Testis (tissue), 2 donors: ENCODE measurements at regions not wholly inside any gene's neighbourhood (a gene's known extent, or its start where the extent isn't known, plus 50 kb on each side); places are given as distances from the start of the nearest gene placed in this dataset.
"Not testable (repeated sequence)": the region's sequence is repeated elsewhere in the genome, so short reads cannot be mapped to it uniquely, and the experiment has no call there.

Experiments used
- DNase-seq: peaks from one replicate; pipeline ENCODE4 v3.0.0-alpha.2; 2019
- H3K27ac ChIP-seq, 2 donors: fragments of 200-600 bp; sonication (generic); one replicate each; pipeline ENCODE4 v1.5.1; 2019
- H3K27me3 ChIP-seq: fragments of 200-600 bp; sonication (generic); one replicate; pipeline ENCODE4 v1.5.1; 2019
- H3K36me3 ChIP-seq: fragments of 200-600 bp; sonication (generic); one replicate; pipeline ENCODE4 v1.5.1; 2017; ENCODE audit warnings: low read depth; ENCODE audit errors: missing control alignments
- H3K4me1 ChIP-seq: fragments of 200-600 bp; sonication (generic); one replicate; pipeline ENCODE4 v1.5.1; 2019
- H3K4me3 ChIP-seq, 2 donors: fragments of 200-600 bp; sonication (generic); one replicate each; pipeline ENCODE4 v1.5.1; 2017 to 2019
- H3K9me3 ChIP-seq: fragments of 200-600 bp; sonication (generic); one replicate; pipeline ENCODE4 v1.5.1; 2017
- CTCF ChIP-seq, 3 experiments: fragments of 450-650 bp in 2 of 3; fragments of 200-600 bp in 1 of 3; sonication (generic) in 1 of 3; IDR thresholded peaks; one replicate each; pipeline ENCODE4 v1.5.1; 2016 to 2019; ENCODE audit warnings: antibody characterized with exemption in 3 of 3, mild to moderate bottlenecking in 2 of 3, moderate library complexity in 1 of 3
- POLR2A ChIP-seq: fragments of 450-650 bp; IDR thresholded peaks from one replicate; pipeline ENCODE4 v1.6.1; 2017; ENCODE audit warnings: antibody characterized with exemption, mild to moderate bottlenecking, moderate library complexity
- WGBS, 2 donors: methylation state at CpG; one replicate each; pipeline ENCODE4 v1.1.5; 2018; 5-methylcytosine and 5-hydroxymethylcytosine counted together
- intact Hi-C: fragments of 100-400 bp; cut with DNase I; formaldehyde crosslinking; loops from one replicate; pipeline ENCODE4 v1.15.1; 2023; ENCODE audit warnings: low total_unique reads

DNA sequence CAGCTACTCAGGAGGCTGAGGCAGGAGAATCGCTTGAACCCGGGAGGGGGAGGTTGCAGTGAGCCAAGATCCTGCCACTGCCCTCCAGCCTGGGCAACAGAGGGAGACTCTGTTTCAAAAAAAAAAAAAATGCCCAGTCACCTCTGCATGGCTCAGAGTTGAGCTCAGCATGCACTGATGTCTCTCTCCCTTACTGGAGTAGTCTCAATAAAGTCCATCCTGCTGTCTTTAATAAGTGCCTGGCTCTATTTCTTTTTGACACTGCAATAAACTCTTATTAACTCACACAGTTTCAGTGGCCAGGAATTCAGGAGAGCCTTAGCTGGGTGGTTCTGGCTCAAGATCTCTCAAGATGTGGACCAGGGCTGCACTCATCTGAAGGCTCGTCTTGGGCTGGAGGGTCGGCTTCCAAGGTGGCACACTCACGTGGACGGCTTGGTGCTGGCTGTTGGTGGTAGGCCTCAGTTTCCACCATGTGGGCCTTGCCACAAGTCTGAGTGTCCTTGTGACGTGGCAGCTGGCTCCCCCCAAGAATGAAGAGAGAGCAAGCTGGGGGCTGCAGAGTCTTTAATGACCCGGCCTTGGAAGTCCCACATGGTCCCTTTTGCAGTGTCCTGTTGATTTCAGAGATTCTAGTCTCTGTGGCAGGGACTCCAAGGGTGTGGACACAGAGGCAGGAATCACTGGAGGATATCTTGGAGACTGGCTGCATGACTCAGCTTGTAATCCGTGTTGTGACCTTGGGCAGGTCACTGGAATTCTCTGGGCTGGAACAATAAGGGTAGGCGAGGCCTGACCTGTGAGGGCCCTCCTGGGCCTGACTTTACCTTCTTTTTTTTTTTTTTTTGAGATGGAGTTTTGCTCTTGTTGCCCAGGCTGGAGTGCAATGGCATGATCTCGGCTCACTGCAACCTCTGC lies 85.9 kb upstream of the KMT2C start:
- Histone ChIP-seq H3K27me3 (no peaks in the 10 kb centered on the region), H3K4me3 (no peak overlapping the region), H3K36me3 (no peaks in the 10 kb centered on the region), H3K9me3 (no peaks in the 10 kb centered on the region), H3K4me1 (peaks cover 13% of the 10 kb centered on the region), H3K27ac (no peak overlapping the region)
- intact Hi-C loops: no loop called here
- TF ChIP-seq CTCF (IDR thresholded peaks at IDR 0.05) (no peak), POLR2A (no peak)
- DNase-seq: peak; percentile 34
- WGBS, 2 donors: 60 to 61% methylated on average over 11 of the region's 11 CpGs

DNA sequence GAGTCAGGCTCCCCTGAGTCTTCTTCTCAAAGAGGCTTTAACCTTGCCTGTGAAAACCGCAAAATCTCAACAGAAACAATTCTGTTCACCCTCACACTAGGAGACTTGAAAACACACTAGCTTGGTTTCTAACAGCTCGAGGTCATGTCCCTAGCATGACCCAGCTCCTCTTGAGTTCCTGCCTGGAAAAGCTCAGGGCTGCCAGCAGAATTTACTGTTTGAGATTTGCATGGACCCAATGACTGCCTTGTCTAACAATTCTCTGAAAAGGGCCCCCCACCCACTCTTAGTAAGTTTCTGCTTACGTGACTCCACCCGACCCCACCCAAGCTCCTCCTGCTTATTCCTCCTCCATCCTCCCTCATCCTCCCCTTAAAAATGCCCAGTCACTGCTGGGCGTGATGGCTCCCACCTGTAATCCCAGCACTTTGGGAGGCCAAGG lies 85.1 kb upstream of the KMT2C start:
- no peak overlapping the region for H3K27ac ChIP-seq
- H3K36me3 ChIP-seq: no peaks in the 10 kb centered on the region
- TF ChIP-seq POLR2A (no peak), CTCF (IDR thresholded peaks at IDR 0.05) (no peak)
- no peaks in the 10 kb centered on the region for H3K27me3 ChIP-seq
- H3K4me3 ChIP-seq: no peak overlapping the region
- 52 to 56% methylated on average over 5 of the region's 5 CpGs for WGBS, 2 donors
- H3K4me1 ChIP-seq: peaks cover 13% of the 10 kb centered on the region
- H3K9me3 ChIP-seq: no peaks in the 10 kb centered on the region
- DNase-seq: peak; percentile 23
- intact Hi-C loops: no loop called here

- TF ChIP-seq CTCF (IDR thresholded peaks at IDR 0.05): no peak
- no peak for TF ChIP-seq POLR2A
- no peaks in the 10 kb centered on the region for H3K36me3 ChIP-seq
- no peak for DNase-seq
- WGBS, 2 donors: 66 to 82% methylated on average over 4 of the region's 4 CpGs
- no peaks in the 10 kb centered on the region for H3K27me3 ChIP-seq
- no peak overlapping the region for H3K4me3 ChIP-seq
- no peak overlapping the region for H3K27ac ChIP-seq
- intact Hi-C loops: no loop called here
- peaks cover 13% of the 10 kb centered on the region for H3K4me1 ChIP-seq
- H3K9me3 ChIP-seq: no peaks in the 10 kb centered on the region
Observed at GRCh38 chr7:152519290-152519689, 83.5 kb upstream of the KMT2C start.

DNA sequence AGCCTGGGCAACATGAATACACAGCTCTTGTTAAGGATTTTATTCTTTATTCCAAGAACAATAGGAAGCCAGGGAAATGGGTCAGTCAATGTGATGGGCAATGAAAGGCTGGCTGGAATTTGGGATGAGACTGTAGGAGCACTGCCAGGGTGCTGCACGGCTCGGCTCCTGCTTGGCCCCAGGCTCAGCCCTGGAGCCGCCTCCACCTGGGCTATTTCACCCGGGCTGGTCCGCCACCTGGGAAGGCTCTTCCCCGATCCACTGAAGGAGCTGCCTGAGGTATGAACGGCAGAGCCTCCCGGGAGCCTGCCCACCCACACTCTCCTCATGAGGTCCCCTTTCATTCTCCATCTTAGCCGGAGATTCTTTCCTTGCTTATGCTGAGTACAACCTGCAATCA lies 80.4 kb upstream of the KMT2C start:
- DNase-seq: no peak
- no peaks in the 10 kb centered on the region for H3K36me3 ChIP-seq
- peaks cover 5% of the 10 kb centered on the region for H3K4me1 ChIP-seq
- H3K27me3 ChIP-seq: no peaks in the 10 kb centered on the region
- no peak overlapping the region for H3K4me3 ChIP-seq
- TF ChIP-seq CTCF (IDR thresholded peaks at IDR 0.05) (no peak), POLR2A (no peak)
- 86 to 90% methylated on average over 9 of the region's 9 CpGs for WGBS, 2 donors
- intact Hi-C loops: no loop called here
- no peak overlapping the region for H3K27ac ChIP-seq
- no peaks in the 10 kb centered on the region for H3K9me3 ChIP-seq

- H3K36me3 ChIP-seq, H3K27me3 ChIP-seq, intact Hi-C loops, H3K9me3 ChIP-seq, H3K4me1 ChIP-seq, H3K27ac ChIP-seq: not testable (repeated sequence)
- WGBS, 2 donors: 71 to 73% methylated on average over 21 to 25 of the region's 25 CpGs
- DNase-seq: peak; percentile 68
- H3K4me3 ChIP-seq: peak overlapping the region in 1 of 2 donors; percentile 12
Observed at GRCh38 chr7:152515266-152515950, 79.6 kb upstream of the KMT2C start.
